LNCaP clone FGC (cell line): ENCODE measurements at regions not wholly inside any gene's neighbourhood (a gene's known extent, or its start where the extent isn't known, plus 50 kb on each side); places are given as distances from the start of the nearest gene placed in this dataset.
A peak's percentile ranks its signal among the peaks of the same experiment; 100 is the strongest.

Experiments
- DNase-seq: peaks from one replicate; pipeline ENCODE4 v3.0.0-alpha.2; 2011; ENCODE audit warnings: low read depth
- H3K4me3 ChIP-seq: 2 replicates; pipeline ENCODE4 v1.5.1; 2011; ENCODE audit warnings: mild to moderate bottlenecking, low read depth, low read length, control low read depth
- TF ChIP-seq, protein P1 (sequence below): IDR thresholded peaks from 2 replicates; pipeline ENCODE4 v1.5.1; 2012; ENCODE audit warnings: mild to moderate bottlenecking; ENCODE audit not compliant: control insufficient read depth, insufficient read depth; ENCODE audit errors: extremely low read depth

DNA sequence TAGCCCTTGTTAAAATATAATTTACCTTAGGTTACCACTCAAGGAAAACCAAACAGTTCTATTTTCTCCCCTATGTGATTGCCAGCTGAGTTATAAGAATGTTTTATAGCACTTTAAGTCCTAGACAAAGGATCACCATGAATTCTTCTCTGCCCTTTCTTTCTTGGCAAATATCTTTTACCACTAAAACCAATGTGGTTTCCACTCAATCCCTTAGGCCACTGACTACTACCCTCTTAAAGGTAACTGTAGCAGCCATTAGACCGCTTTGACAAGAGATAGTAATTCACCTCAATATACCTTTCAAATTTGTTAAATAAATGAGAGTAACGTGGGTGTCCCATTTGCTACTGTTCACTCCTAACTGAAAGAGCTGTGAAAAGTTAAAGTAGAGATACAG lies 307.9 kb upstream of the PRMT6 start:
- H3K4me3 ChIP-seq, result no peak overlapping the region
- TF ChIP-seq, protein P1, sequence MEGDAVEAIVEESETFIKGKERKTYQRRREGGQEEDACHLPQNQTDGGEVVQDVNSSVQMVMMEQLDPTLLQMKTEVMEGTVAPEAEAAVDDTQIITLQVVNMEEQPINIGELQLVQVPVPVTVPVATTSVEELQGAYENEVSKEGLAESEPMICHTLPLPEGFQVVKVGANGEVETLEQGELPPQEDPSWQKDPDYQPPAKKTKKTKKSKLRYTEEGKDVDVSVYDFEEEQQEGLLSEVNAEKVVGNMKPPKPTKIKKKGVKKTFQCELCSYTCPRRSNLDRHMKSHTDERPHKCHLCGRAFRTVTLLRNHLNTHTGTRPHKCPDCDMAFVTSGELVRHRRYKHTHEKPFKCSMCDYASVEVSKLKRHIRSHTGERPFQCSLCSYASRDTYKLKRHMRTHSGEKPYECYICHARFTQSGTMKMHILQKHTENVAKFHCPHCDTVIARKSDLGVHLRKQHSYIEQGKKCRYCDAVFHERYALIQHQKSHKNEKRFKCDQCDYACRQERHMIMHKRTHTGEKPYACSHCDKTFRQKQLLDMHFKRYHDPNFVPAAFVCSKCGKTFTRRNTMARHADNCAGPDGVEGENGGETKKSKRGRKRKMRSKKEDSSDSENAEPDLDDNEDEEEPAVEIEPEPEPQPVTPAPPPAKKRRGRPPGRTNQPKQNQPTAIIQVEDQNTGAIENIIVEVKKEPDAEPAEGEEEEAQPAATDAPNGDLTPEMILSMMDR, result no peak

DNA sequence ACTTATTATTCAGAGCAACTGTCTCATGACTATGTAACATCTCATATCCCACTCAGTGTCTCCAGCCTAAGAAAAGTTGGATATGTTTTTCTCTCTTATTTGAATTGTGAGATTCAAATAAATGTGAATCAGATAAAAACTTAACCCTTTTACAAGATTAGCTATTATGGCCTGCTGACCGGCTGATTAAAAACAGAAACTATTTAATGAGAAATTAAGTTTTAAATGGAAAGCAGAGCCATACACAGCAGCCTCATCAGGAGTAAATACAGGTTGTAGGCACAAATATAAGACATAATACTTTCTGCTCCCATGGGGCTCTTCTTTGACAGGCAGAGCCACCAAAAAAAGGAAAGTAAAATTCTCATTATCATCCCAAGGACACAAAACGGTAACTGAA lies 307.0 kb upstream of the PRMT6 start:
- TF ChIP-seq, protein P1, result no peak
- no peak overlapping the region for H3K4me3 ChIP-seq
- DNase-seq, result no peak

More for the DNA sequence above, 307.9 kb upstream of the PRMT6 start:
- DNase-seq, result no peak

DNA sequence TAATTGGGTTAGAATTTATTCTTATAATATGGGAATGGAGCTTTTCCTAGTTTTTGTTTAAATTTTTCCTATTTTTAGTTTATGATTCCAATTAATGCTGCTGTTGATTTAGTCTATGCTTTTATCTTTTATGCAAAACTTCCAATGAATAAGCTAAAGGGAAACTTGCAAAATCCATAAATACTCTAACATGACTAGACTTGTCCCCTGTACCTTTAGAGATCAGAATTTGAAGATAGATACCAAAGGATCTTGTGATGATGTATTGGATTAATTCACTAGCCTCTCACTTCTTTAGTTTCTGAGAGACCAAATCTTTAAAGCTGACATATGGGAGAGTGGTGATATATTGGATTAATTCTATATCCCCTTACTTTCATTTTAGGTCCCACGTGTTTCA lies 306.6 kb upstream of the PRMT6 start:
- H3K4me3 ChIP-seq, result no peak overlapping the region
- TF ChIP-seq, protein P1, result no peak
- no peak for DNase-seq

DNA sequence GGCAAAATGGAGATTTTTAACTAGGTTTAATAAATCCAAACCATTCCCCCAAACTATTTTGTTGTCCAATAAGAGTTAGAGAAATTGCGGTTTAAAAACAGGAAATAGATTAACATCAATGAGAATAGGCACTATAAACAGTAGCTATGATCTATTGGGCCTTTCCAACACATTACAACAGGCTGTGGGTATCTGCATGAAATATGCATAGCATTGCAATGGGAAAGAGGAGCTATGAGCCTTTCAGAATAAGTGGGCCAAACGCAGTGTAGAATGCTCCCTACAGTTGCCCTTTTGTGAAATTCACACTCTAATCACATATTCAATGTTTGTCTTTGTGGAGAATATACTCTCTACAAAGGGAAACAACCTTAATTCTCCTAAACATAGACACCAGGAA lies 305.5 kb upstream of the PRMT6 start:
- no peak overlapping the region for H3K4me3 ChIP-seq
- no peak for DNase-seq
- TF ChIP-seq, protein P1, result no peak

DNA sequence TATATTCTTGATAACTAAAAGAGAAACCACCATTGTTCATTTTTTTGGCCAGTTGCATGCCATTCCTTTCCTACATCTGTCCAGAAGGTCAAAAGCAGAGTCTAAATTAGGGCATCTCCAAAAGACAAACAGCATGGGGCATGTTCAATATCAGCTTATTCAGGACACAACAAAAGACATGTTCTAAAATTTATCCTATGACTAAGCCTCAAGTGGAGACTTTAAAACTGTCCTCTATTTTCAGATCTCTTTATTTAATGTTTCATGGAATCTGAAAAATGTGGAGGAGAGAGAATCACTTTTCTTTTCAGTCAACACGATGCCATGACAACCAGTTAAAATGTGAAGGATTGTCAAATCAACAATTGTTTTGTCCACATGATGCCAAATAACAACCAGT lies 303.4 kb upstream of the PRMT6 start:
- no peak for DNase-seq
- TF ChIP-seq, protein P1, result no peak
- no peak overlapping the region for H3K4me3 ChIP-seq

DNA sequence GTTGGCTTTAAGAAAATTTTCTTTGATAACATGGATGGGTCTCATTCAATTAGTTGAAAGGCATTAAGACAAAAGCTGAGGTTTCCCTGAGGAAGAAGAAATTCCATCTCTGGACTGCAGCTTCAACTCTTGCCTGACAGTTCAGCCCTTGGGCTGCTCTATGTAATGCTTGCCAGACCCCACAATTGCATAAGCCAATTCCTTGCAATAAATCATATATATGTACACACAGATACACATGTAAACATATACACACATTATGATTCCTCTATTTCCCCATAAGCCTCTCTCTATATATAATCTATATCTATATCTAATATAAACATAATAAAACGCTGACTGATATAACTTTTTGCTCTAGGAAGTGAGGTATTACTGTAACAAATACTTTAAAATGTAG lies 301.5 kb upstream of the PRMT6 start:
- no peak overlapping the region for H3K4me3 ChIP-seq
- TF ChIP-seq, protein P1, result no peak
- DNase-seq, result peak; percentile 44

DNA sequence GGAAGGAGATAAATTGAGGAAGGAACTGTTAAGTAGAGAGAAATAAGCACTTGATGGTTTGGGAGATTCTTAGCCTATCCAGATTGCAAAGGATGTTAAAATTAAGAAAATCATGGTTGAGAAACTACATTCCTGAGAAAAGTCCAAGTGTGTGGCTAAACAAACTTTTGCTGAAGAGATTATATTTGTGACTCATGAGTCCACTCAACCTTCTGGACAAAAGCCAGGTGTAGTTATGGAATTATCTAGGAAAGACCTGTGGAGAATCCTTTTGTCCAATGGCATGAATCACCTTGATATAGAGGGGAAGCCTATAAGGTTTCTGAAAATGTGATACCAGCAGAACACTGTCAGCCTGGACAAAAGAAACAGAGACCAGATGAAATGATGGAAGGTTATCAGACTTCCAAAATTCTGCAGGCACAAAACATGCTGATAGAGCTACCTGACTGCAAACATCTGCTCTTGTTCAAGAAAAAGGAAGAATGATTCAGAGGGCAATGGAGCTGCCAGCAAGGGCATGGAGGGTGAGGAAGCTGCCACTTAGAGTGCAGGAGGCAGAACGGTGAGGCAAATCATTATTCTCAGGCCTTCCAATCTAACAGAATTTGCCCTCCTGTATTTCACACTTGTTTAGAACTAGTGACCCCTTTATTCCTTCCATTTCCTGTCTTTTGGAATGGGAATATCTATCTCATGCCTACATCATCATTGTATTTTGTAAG lies 300.6 kb upstream of the PRMT6 start:
- no peak overlapping the region for H3K4me3 ChIP-seq
- DNase-seq, result no peak
- TF ChIP-seq, protein P1, result no peak
